GM19238 (cell line): ENCODE measurements at regions not wholly inside any gene's neighbourhood (a gene's known extent, or its start where the extent isn't known, plus 50 kb on each side); places are given as distances from the start of the nearest gene placed in this dataset.
"Not testable (repeated sequence)": the region's sequence is repeated elsewhere in the genome, so short reads cannot be mapped to it uniquely, and the experiment has no call there.

ENCODE experiments used
- DNase-seq: peaks from one replicate; pipeline ENCODE4 v3.0.0; 2011; ENCODE audit warnings: low spot score; ENCODE audit not compliant: insufficient read length

GRCh38 chr11:29256580-29256979 is 760.2 kb downstream of the KCNA4 start:
- DNase-seq = no peak

DNA sequence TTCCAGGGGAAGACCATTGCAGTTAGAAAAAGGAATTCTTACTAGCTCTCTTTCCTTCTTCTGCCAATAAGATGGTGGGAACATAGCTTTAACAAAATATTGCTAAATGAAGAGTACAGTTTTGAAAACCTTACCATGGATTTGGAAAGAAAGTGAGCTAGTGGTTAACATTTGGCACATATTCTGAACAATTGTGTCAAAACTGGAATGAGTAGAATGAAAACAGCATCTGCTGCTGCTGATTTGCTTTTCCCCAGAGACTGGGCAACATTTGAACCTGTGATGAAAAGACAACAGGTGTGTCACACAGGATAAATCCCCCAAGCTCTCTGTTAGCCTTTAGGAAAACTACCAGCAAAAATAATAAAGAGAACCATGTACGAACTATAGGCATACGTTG is 761.4 kb downstream of the KCNA4 start:
- DNase-seq = no peak

- DNase-seq = no peak
Measured at GRCh38 chr11:29251738-29252137, 765.1 kb downstream of the KCNA4 start.

DNA sequence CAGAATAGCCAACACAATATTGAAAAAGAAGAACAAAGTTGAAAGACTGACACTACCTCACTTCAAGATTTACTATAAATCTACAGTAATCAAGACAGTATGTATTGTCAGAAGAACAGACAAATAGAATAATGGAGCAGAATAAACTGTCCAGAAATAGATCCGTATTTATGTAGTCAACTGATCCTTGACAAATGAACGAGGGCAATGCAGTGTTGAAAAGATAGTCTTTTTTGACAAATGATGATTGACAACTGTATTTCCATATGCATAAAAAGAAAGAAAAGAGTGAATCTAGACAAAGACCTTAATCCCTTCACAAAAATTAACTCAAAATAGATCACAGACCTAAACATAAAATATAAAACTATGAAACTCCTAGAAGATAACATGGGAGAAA is 767.1 kb downstream of the KCNA4 start:
- DNase-seq = no peak

- DNase-seq = no peak
Measured at GRCh38 chr11:29244355-29244754, 772.5 kb downstream of the KCNA4 start.

- DNase-seq = no peak
Measured at GRCh38 chr11:29243616-29244015, 773.2 kb downstream of the KCNA4 start.

- DNase-seq = no peak
Measured at GRCh38 chr11:29231991-29232390, 784.8 kb downstream of the KCNA4 start.

DNA sequence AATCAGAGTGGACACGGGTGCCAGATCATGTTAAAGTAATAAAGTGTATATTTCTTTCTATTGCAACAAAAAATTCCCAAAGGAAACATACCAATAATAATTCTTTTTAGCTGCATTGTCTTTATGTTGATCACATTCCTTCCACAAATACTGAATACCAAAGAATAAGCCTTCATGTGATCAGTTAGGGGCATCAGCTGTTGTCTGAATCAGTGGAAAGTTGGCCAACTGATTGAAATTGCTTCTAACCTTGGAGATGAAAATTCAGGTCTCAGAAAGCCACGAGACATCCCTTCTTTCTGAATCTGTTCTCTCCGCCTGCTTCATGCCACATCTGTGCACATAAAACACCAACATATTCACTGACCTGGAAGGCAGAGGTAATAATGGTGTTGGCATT is 785.2 kb downstream of the KCNA4 start:
- no peak for DNase-seq

DNA sequence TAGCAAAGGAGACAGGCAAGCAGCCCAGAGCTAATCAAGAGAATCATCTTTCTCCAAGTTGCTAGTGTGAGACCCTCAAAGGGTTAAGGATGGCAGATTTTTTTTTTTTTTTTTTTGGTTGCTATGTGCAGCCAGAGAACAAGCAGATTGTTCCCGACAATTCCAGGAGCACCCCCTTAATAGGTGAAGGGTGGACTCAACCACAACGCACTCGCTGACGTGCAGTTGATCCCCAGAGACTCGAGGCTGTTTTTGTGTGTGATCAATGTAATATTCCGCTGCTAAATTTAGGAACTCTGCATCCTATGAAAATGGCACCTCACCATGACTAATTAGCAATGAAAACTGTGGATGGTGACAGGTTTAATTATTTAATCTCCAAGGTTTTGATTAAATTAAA is 789.0 kb downstream of the KCNA4 start:
- DNase-seq = no peak

GRCh38 chr11:29224739-29225384 is 792.0 kb downstream of the KCNA4 start:
- DNase-seq = no peak

DNA sequence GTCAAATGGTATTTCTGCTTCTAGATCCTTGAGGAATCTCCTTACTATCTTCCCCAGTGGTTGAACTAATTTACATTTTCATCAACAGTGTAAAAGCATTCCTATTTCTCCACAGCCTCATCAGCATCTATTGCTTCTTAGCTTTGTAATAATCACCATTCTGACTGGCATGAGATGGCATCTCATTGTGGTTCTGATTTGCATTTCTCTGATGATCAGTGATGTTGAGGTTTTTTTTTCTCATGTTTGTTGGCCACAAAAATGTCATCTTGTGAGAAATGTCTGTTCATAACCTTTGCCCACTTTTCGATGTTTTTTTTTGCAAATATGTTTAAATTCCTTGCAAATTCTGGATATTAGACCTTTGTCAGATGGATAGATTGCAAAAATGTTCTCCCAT is 797.3 kb downstream of the KCNA4 start:
- DNase-seq = not testable (repeated sequence)

DNA sequence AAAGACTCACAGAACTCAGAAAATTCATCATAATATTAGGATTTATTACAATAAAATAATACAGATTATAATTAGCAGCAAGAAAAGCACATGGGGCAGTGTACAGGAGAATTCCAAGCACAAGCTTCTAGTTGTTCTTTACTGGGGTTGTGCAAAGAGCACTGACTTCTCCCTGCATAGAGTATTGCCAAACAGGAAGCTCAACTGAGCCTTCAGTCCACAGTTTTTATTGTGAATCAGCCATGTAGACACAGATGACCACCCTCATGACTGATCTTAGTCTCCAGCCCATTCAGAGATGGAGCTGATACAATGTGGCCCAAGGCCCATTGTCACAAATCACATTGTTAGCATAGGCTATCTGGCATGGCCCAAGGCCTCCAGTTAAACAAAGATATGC is 798.9 kb downstream of the KCNA4 start:
- no peak for DNase-seq

- no peak for DNase-seq
Measured at GRCh38 chr11:29214833-29215232, 802.0 kb downstream of the KCNA4 start.

- no peak for DNase-seq
Measured at GRCh38 chr11:29211202-29211601, 805.6 kb downstream of the KCNA4 start.

GRCh38 chr11:29210426-29210825 is 806.4 kb downstream of the KCNA4 start:
- no peak for DNase-seq

- no peak for DNase-seq
Measured at GRCh38 chr11:29208117-29208516, 808.7 kb downstream of the KCNA4 start.

DNA sequence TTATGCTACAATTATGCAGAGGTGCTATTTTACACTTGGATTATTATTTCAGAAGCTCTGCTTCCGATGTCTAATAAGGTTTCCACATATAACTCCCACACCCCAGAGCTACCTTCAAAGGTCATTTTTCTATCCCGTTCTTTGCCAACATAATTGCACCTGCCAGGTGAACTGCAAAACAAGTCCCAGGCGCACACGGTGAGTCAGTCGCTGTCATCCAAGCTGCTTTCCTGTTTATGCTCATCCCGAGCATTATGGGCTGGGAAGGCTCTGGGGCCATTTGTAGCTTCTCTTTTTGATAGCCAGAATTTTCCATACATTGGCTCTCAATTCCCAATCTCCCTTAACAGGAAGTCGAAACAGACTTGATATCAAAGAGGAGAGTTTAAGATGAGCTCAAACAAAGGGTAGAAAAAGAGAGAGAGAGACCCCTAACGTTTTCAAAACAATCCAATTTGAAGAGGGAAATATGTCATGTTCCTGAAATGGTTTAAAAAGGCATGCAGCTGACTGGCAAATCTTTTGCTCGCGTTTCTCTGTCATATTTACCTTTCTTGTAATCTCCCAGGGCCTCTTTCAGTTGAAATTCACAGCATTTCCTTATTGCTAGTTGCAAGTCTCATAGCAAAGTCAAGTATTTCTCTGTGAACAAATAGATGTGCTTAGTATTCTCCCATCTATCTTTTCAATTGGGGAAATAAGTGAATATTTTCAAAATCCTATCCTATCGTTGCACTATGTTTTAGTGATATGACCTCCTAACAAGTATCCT is 815.9 kb downstream of the KCNA4 start:
- no peak for DNase-seq

DNA sequence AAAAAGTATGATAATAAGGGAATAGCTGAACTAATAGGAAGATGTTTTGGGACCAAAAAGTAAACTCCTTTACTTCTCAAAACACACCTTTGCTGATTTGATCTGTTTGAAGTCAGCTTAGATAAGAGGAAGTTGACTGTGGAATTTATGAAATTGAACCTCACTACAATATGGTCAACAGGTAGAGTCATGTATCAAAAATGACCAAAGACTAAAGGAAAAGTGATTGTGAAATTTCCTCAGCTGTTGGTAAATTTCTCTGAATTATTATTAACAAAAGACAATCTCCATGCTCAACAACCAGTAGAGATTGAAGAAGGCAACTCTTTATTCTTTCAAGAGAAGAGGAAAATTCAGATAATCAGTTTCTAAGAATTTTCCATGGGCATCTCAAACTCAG is 826.5 kb downstream of the KCNA4 start:
- DNase-seq = no peak

GRCh38 chr11:29187215-29187614 is 829.6 kb downstream of the KCNA4 start:
- DNase-seq = no peak

DNA sequence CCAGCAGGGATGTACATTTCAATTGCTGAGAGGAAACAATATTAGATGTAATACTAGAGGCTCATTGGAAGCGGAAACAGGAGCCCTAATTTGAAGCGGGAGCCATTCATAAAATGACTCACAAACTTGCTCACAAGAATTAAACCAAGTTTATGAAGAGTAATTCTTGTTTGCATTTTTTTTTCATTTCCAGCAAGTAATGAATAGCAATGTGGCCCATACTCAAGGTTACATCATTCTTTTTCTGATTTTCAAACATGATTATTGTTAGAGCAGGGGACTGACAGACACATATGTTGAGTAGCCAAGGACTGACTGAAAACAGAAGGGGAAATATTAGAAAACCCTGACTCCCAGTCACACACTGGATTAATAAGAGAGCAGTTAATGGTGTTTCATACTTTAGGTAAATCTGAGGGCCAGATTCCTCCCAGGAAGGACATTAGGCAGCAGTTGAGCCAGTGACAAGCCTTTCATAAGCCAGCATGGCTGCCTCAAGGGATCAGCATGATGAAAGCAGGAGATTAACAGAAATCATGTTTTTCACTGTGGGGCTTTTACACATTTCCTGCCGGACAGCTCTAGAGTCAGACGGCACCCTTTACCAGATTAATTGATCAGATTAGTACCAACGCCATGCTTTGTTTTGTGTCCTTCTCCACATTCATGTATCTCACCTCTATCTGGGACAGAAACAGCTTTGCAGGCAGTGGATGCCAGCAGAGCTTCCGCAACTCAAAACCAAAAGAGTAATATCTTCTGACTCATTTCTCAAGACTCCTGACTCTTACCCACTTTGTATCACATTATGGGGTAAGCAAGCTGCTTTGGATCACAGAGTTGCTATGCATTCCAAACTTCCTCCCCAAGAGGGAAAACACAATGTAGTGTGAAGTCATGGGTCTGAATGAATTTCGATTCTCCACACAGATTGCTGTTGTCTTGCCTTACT is 831.6 kb downstream of the KCNA4 start:
- no peak for DNase-seq

GRCh38 chr11:29183301-29183700 is 833.5 kb downstream of the KCNA4 start:
- DNase-seq = no peak

DNA sequence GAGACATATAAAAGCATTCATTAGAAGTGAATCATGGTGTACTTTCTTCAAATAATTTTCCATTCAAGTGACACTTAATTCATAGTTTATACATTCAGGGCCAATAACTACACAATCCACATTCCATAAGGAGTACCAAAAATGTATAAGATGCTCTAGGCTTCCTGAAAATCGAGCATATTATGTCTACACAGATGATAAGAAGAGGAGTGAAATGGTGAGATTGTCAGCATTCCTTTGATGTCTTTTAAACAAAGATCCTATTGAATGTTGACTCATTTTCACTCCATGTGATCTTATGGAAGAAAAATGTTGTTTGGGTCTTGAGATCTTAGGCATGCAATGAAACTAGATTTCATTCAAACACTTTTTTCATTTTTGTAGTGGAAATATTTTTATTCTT is 843.2 kb downstream of the KCNA4 start:
- DNase-seq = no peak
